Keratinocyte (primary cell): ENCODE measurements at regions not wholly inside any gene's neighbourhood (a gene's known extent, or its start where the extent isn't known, plus 50 kb on each side); places are given as distances from the start of the nearest gene placed in this dataset.

ENCODE experiments used
- DNase-seq: peaks from one replicate; pipeline ENCODE4 v3.0.0-alpha.2; 2011; ENCODE audit warnings: low read depth, missing footprints, low spot score
- FAIRE-seq: peaks from 2 replicates; lab custom pipeline; 2011; peaks lifted over from hg19 to GRCh38; lab: Jason Lieb, UNC
- H2AFZ ChIP-seq: 2 replicates; pipeline ENCODE4 v1.6.0; 2012; ENCODE audit warnings: low read length, control low read depth, inconsistent platforms; ENCODE audit not compliant: control insufficient read depth
- H3K27ac ChIP-seq: 2 replicates; pipeline ENCODE4 v1.5.1; 2011; ENCODE audit warnings: low read length; ENCODE audit not compliant: control insufficient read depth, insufficient read depth
- H3K27me3 ChIP-seq: 3 replicates; pipeline ENCODE4 v1.6.0; 2011; ENCODE audit warnings: low read length; ENCODE audit not compliant: control insufficient read depth, insufficient read depth; ENCODE audit errors: extremely low read depth
- H3K36me3 ChIP-seq, 2 experiments: 2 replicates in 1 of 2; 3 replicates in 1 of 2; pipeline ENCODE4 v1.5.1; 2011; ENCODE audit warnings: low read length in 2 of 2, mild to moderate bottlenecking in 1 of 2; ENCODE audit not compliant: control insufficient read depth in 2 of 2, insufficient read depth in 2 of 2; ENCODE audit errors: extremely low read depth in 1 of 2
- H3K4me1 ChIP-seq: 3 replicates; pipeline ENCODE4 v1.5.1; 2011; ENCODE audit warnings: low read length; ENCODE audit not compliant: control insufficient read depth, insufficient read depth; ENCODE audit errors: extremely low read depth
- H3K4me2 ChIP-seq: 3 replicates; pipeline ENCODE4 v1.6.0; 2011; ENCODE audit warnings: low read depth, low read length; ENCODE audit not compliant: control insufficient read depth, insufficient read depth; ENCODE audit errors: extremely low read depth
- H3K4me3 ChIP-seq, 3 experiments: fragments of 200-600 bp in 1 of 3; sonication (generic) in 1 of 3; 2 replicates in 2 of 3; 3 replicates in 1 of 3; pipeline ENCODE4 v1.5.1; 2011 to 2016; ENCODE audit warnings: low read length in 3 of 3, mild to moderate bottlenecking in 3 of 3, control low read depth in 2 of 3, inconsistent platforms in 1 of 3, low read depth in 1 of 3, mixed read lengths in 1 of 3, mixed run types in 1 of 3, moderate library complexity in 1 of 3; ENCODE audit not compliant: control insufficient read depth in 2 of 3, insufficient read depth in 2 of 3; ENCODE audit errors: extremely low read depth in 1 of 3
- H3K79me2 ChIP-seq: 2 replicates; pipeline ENCODE4 v1.6.0; 2012; ENCODE audit warnings: low read length; ENCODE audit not compliant: control insufficient read depth, insufficient read depth
- H3K9ac ChIP-seq: 3 replicates; pipeline ENCODE4 v1.6.0; 2011; ENCODE audit warnings: low read length; ENCODE audit not compliant: control insufficient read depth, insufficient read depth; ENCODE audit errors: extremely low read depth
- H3K9me1 ChIP-seq: 3 replicates; pipeline ENCODE4 v1.6.0; 2011; ENCODE audit warnings: low read length; ENCODE audit not compliant: control insufficient read depth, insufficient read depth; ENCODE audit errors: extremely low read depth
- H3K9me3 ChIP-seq: 2 replicates; pipeline ENCODE4 v1.5.1; 2012; ENCODE audit warnings: low read depth, low read length; ENCODE audit not compliant: control insufficient read depth
- H4K20me1 ChIP-seq: 3 replicates; pipeline ENCODE4 v1.6.0; 2011; ENCODE audit warnings: low read length; ENCODE audit not compliant: control insufficient read depth, insufficient read depth; ENCODE audit errors: extremely low read depth
- CTCF ChIP-seq, 3 experiments: IDR thresholded peaks in 1 of 3; conservative IDR thresholded peaks in 1 of 3; optimal IDR thresholded peaks in 1 of 3; 2 replicates in 2 of 3; 3 replicates in 1 of 3; pipeline versions ENCODE3 to v1.5.1; 2011; ENCODE audit warnings: low read length in 3 of 3, mild to moderate bottlenecking in 3 of 3, moderate library complexity in 2 of 3, control low read depth in 1 of 3, inconsistent platforms in 1 of 3; ENCODE audit not compliant: insufficient read depth in 2 of 3; ENCODE audit errors: extremely low read depth in 1 of 3
- EZH2 ChIP-seq: IDR thresholded peaks from one replicate; pipeline ENCODE4 v1.6.1; 2012; ENCODE audit warnings: inconsistent platforms, mild to moderate bottlenecking, low read length, moderate library complexity
- dilution Hi-C: fragments of 300-500 bp; cut with MboI; formaldehyde crosslinking; loops from one replicate; pipeline ENCODE4 v1.7.0; 2020; ENCODE audit warnings: low sequenced_read_pairs; ENCODE audit not compliant: extremely low pct_ligation_motif_present

- Histone ChIP-seq H3K4me2 (no peak overlapping the region), H3K4me1 (no peaks in the 10 kb centered on the region), H3K9me1 (no peaks in the 10 kb centered on the region), H3K79me2 (no peaks in the 10 kb centered on the region), H3K9ac (no peak overlapping the region), H3K4me3 (no peak overlapping the region), H3K9me3 (no peaks in the 10 kb centered on the region), H3K36me3 (no peaks in the 10 kb centered on the region), H2AFZ (no peak overlapping the region), H3K27ac (no peak overlapping the region), H3K27me3 (no peaks in the 10 kb centered on the region), H4K20me1 (no peaks in the 10 kb centered on the region)
- TF ChIP-seq EZH2 (no peak), CTCF (optimal IDR thresholded peaks at IDR 0.05 in 1 of 3, IDR thresholded peaks at IDR 0.05 in 1 of 3, conservative IDR thresholded peaks at IDR 0.05 in 1 of 3; ENCODE audit: extremely low read depth in 1 of 3, insufficient read depth in 2 of 3, low read length in 3 of 3) (no peak)
- no peak for DNase-seq
- dilution Hi-C loops: no loop called here
- no peak for FAIRE-seq
These were observed 215.4 kb downstream of the HDGFL1 start for GRCh38 chr6:22784601-22785410.

- Histone ChIP-seq H3K79me2 (no peaks in the 10 kb centered on the region), H3K4me2 (no peak overlapping the region), H3K9ac (no peak overlapping the region), H2AFZ (no peak overlapping the region), H3K9me1 (no peaks in the 10 kb centered on the region), H4K20me1 (no peaks in the 10 kb centered on the region), H3K9me3 (no peaks in the 10 kb centered on the region), H3K4me3 (no peak overlapping the region), H3K27ac (no peak overlapping the region), H3K27me3 (no peaks in the 10 kb centered on the region), H3K36me3 (no peaks in the 10 kb centered on the region), H3K4me1 (no peaks in the 10 kb centered on the region)
- dilution Hi-C loops: no loop called here
- DNase-seq: no peak
- no peak for FAIRE-seq
- TF ChIP-seq EZH2 (no peak), CTCF (optimal IDR thresholded peaks at IDR 0.05 in 1 of 3, IDR thresholded peaks at IDR 0.05 in 1 of 3, conservative IDR thresholded peaks at IDR 0.05 in 1 of 3; ENCODE audit: extremely low read depth in 1 of 3, insufficient read depth in 2 of 3, low read length in 3 of 3) (no peak)
These were observed 218.7 kb downstream of the HDGFL1 start for GRCh38 chr6:22788038-22788437.
